ENCODE measurements at regions not wholly inside any gene's neighbourhood (a gene's known extent, or its start where the extent isn't known, plus 50 kb on each side); places are given as distances from the start of the nearest gene placed in this dataset.

DNA sequence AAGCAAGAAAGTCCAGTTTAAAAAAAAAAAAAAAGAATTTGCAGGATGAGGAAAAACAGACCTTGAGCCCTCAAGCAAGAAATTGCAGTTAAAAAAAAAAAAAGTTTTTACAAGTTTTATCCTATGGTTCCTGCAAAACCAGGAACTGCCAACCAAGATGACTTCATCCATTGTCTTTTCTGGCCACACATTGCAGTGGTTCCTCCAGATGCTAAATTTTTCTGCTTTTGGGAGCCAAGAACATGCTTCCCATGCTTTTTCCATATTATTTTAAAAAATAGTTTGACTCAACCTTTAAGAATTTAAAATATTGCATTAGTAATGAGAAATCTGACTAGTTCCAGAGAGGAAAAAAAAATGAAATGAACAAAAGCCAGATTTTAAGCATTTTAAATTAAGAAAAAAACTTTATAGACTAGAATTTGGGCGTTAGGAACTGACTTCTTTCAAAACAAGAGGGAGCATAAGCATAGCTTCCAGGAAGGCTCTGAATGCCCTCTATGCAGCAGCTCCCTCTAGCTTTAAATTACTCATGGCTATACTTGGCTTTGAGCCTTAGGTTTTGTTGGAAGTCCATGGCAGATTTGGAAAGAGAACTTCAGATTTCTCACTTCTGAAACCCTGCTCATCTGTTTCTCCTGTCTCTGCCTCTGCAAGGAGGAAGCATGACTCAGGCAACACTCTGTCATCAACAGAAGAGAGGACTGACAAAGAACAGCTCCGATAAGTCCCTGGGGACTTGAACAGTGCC, 124.5 kb downstream of the GPR65 start:
- Histone ChIP-seq H2AFZ (ENCODE audit: low read length) (peak overlapping the region; percentile 77), H4K20me1 (ENCODE audit: insufficient read depth, low read length, poor library complexity, severe bottlenecking) (no peaks in the 10 kb centered on the region), H3K4me3 (ENCODE audit: low read length, poor library complexity, severe bottlenecking) (peak overlapping the region; percentile 53), H3K9me3 (ENCODE audit: insufficient read depth, low read depth, low read length) (peaks cover 18% of the 10 kb centered on the region; the same call in 1 of the 2 replicates), H3K27me3 (ENCODE audit: insufficient read depth, low read length, poor library complexity, severe bottlenecking) (no peaks in the 10 kb centered on the region), H3K36me3 (ENCODE audit: insufficient read depth, low read length) (no peaks in the 10 kb centered on the region), H3K9me2 (replicated peaks; ENCODE audit: low read depth, low read length) (no peaks in the 10 kb centered on the region), H3K79me2 (ENCODE audit: insufficient read depth, low read length) (no peaks in the 10 kb centered on the region), H3K4me1 (ENCODE audit: insufficient read depth, low read length, poor library complexity, severe bottlenecking) (peaks cover 32% of the 10 kb centered on the region), H3K4me2 (ENCODE audit: low read depth, low read length, poor library complexity, severe bottlenecking) (peak overlapping the region; percentile 73), H3K9ac (ENCODE audit: low read depth, low read length, poor library complexity, severe bottlenecking) (peak overlapping the region; percentile 38), H3F3A (ENCODE audit: low read depth) (0 out of 2 replicates have a peak, but pooled peaks cover 6% of the 10 kb centered on the region)
- TF ChIP-seq EZH2phosphoT487 (IDR thresholded peaks at IDR 0.05; ENCODE audit: borderline replicate concordance): no peak
- TF ChIP-seq, protein P1, sequence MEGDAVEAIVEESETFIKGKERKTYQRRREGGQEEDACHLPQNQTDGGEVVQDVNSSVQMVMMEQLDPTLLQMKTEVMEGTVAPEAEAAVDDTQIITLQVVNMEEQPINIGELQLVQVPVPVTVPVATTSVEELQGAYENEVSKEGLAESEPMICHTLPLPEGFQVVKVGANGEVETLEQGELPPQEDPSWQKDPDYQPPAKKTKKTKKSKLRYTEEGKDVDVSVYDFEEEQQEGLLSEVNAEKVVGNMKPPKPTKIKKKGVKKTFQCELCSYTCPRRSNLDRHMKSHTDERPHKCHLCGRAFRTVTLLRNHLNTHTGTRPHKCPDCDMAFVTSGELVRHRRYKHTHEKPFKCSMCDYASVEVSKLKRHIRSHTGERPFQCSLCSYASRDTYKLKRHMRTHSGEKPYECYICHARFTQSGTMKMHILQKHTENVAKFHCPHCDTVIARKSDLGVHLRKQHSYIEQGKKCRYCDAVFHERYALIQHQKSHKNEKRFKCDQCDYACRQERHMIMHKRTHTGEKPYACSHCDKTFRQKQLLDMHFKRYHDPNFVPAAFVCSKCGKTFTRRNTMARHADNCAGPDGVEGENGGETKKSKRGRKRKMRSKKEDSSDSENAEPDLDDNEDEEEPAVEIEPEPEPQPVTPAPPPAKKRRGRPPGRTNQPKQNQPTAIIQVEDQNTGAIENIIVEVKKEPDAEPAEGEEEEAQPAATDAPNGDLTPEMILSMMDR (conservative IDR thresholded peaks at IDR 0.05; ENCODE audit: low read length): peak; percentile 34; the same call in 1 of the 2 replicates

DNA sequence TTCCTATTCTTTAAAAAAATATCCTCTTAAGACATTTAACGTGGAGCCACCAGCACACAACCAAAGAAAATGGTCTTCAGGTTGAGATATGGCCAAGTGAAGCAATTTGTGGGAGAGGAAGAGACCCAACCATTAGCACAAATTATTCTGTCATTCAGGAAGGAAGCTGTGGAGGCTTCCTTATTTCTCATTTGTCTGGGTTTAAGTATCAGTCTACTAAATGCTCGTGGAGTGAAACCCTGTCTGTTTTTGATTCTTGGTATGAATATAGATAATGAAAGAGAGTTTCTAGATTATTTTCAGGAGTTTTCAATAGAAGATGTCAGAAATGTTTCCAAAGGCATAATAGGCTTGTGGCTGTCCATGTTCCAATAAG, 125.1 kb downstream of the GPR65 start:
- TF ChIP-seq, protein P1 (conservative IDR thresholded peaks at IDR 0.05; ENCODE audit: low read length): no peak
- no peak for TF ChIP-seq EZH2phosphoT487 (IDR thresholded peaks at IDR 0.05; ENCODE audit: borderline replicate concordance)

More for the DNA sequence above, 125.1 kb downstream of the GPR65 start:
- Histone ChIP-seq H3K4me3 (ENCODE audit: low read length, poor library complexity, severe bottlenecking) (peak overlapping the region; percentile 53), H2AFZ (ENCODE audit: low read length) (peak overlapping the region; percentile 54; the same call in 1 of the 2 replicates), H3K4me1 (ENCODE audit: insufficient read depth, low read length, poor library complexity, severe bottlenecking) (peaks cover 32% of the 10 kb centered on the region), H3K4me2 (ENCODE audit: low read depth, low read length, poor library complexity, severe bottlenecking) (peak overlapping the region; percentile 73), H3K9ac (ENCODE audit: low read depth, low read length, poor library complexity, severe bottlenecking) (peak overlapping the region; percentile 38), H3F3A (ENCODE audit: low read depth) (0 out of 2 replicates have a peak, but pooled peaks cover 6% of the 10 kb centered on the region), H3K9me3 (ENCODE audit: insufficient read depth, low read depth, low read length) (peaks cover 18% of the 10 kb centered on the region; the same call in 1 of the 2 replicates), H4K20me1 (ENCODE audit: insufficient read depth, low read length, poor library complexity, severe bottlenecking) (no peaks in the 10 kb centered on the region), H3K79me2 (ENCODE audit: insufficient read depth, low read length) (no peaks in the 10 kb centered on the region), H3K36me3 (ENCODE audit: insufficient read depth, low read length) (no peaks in the 10 kb centered on the region), H3K9me2 (replicated peaks; ENCODE audit: low read depth, low read length) (no peaks in the 10 kb centered on the region), H3K27me3 (ENCODE audit: insufficient read depth, low read length, poor library complexity, severe bottlenecking) (no peaks in the 10 kb centered on the region)
